Osteoblast (primary cell): ENCODE measurements at regions not wholly inside any gene's neighbourhood (a gene's known extent, or its start where the extent isn't known, plus 50 kb on each side); places are given as distances from the start of the nearest gene placed in this dataset.

Experiments
- DNase-seq: peaks from one replicate; pipeline ENCODE4 v3.0.0; 2011; ENCODE audit warnings: low spot score, mixed read lengths; ENCODE audit not compliant: insufficient read length; ENCODE audit errors: missing footprints
- H2AFZ ChIP-seq: 2 replicates; pipeline ENCODE4 v1.6.0; 2011; ENCODE audit warnings: mild to moderate bottlenecking, low read length
- H3K27ac ChIP-seq: 2 replicates; pipeline ENCODE4 v1.5.1; 2011; ENCODE audit warnings: mild to moderate bottlenecking, low read depth, low read length, moderate library complexity
- H3K27me3 ChIP-seq: 2 replicates; pipeline ENCODE4 v1.6.0; 2012; ENCODE audit warnings: mild to moderate bottlenecking, control low read depth, inconsistent platforms, low read length, moderate library complexity; ENCODE audit not compliant: insufficient read depth
- H3K36me3 ChIP-seq: 2 replicates; pipeline ENCODE4 v1.5.1; 2011; ENCODE audit warnings: mild to moderate bottlenecking, low read length, control low read depth, moderate library complexity; ENCODE audit not compliant: insufficient read depth
- H3K4me1 ChIP-seq: 2 replicates; pipeline ENCODE4 v1.5.1; 2011; ENCODE audit warnings: mild to moderate bottlenecking, low read length, control low read depth, moderate library complexity; ENCODE audit not compliant: insufficient read depth
- H3K4me2 ChIP-seq: 2 replicates; pipeline ENCODE4 v1.6.0; 2011; ENCODE audit warnings: mild to moderate bottlenecking, low read length; ENCODE audit not compliant: insufficient read depth
- H3K4me3 ChIP-seq: fragments of 200-600 bp; sonication (generic); 3 replicates; pipeline ENCODE4 v1.5.1; 2012; ENCODE audit warnings: mild to moderate bottlenecking, low read length, inconsistent platforms; ENCODE audit not compliant: insufficient read depth
- H3K79me2 ChIP-seq: 2 replicates; pipeline ENCODE4 v1.6.0; 2012; ENCODE audit warnings: mild to moderate bottlenecking, low read length, control low read depth, inconsistent platforms; ENCODE audit not compliant: insufficient read depth
- H3K9me3 ChIP-seq: 2 replicates; pipeline ENCODE4 v1.5.1; 2011; ENCODE audit warnings: low read depth, low read length, control low read depth
- H4K20me1 ChIP-seq: 2 replicates; pipeline ENCODE4 v1.6.0; 2012; ENCODE audit warnings: mild to moderate bottlenecking, low read length, control low read depth; ENCODE audit not compliant: insufficient read depth
- CTCF ChIP-seq: IDR thresholded peaks from 2 replicates; pipeline ENCODE4 v1.5.1; 2011; ENCODE audit warnings: mild to moderate bottlenecking, low read depth, low read length, moderate library complexity; ENCODE audit errors: extremely low read depth

- no peak for TF ChIP-seq CTCF
- no peaks in the 10 kb centered on the region for H3K27me3 ChIP-seq
- H3K9me3 ChIP-seq: no peaks in the 10 kb centered on the region
- no peaks in the 10 kb centered on the region for H3K4me1 ChIP-seq
- H3K4me3 ChIP-seq: no peak overlapping the region
- H3K4me2 ChIP-seq: no peak overlapping the region
- no peaks in the 10 kb centered on the region for H4K20me1 ChIP-seq
- no peak for DNase-seq
- H3K79me2 ChIP-seq: no peaks in the 10 kb centered on the region
- H3K27ac ChIP-seq: no peak overlapping the region
- H3K36me3 ChIP-seq: no peaks in the 10 kb centered on the region
- no peak overlapping the region for H2AFZ ChIP-seq
Measured at GRCh38 chr6:67717281-67717680, 917.8 kb upstream of the ADGRB3 start.

- H3K27ac ChIP-seq: no peak overlapping the region
- H3K4me1 ChIP-seq: no peaks in the 10 kb centered on the region
- no peaks in the 10 kb centered on the region for H3K79me2 ChIP-seq
- H3K36me3 ChIP-seq: no peaks in the 10 kb centered on the region
- no peak overlapping the region for H2AFZ ChIP-seq
- no peaks in the 10 kb centered on the region for H3K9me3 ChIP-seq
- H4K20me1 ChIP-seq: no peaks in the 10 kb centered on the region
- no peak overlapping the region for H3K4me3 ChIP-seq
- DNase-seq: no peak
- no peaks in the 10 kb centered on the region for H3K27me3 ChIP-seq
- TF ChIP-seq CTCF: no peak
- no peak overlapping the region for H3K4me2 ChIP-seq
Measured at GRCh38 chr6:67706388-67706787, 928.7 kb upstream of the ADGRB3 start.

GRCh38 chr6:67698534-67698933, 936.5 kb upstream of the ADGRB3 start:
- DNase-seq: no peak
- Histone ChIP-seq H3K4me3 (no peak overlapping the region), H3K9me3 (no peaks in the 10 kb centered on the region), H2AFZ (no peak overlapping the region), H3K79me2 (no peaks in the 10 kb centered on the region), H3K36me3 (no peaks in the 10 kb centered on the region), H3K27me3 (no peaks in the 10 kb centered on the region), H3K4me2 (no peak overlapping the region), H3K4me1 (no peaks in the 10 kb centered on the region), H3K27ac (no peak overlapping the region), H4K20me1 (no peaks in the 10 kb centered on the region)
- no peak for TF ChIP-seq CTCF

GRCh38 chr6:67694127-67694526, 941.0 kb upstream of the ADGRB3 start:
- H3K4me2 ChIP-seq: no peak overlapping the region
- H3K4me3 ChIP-seq: no peak overlapping the region
- H2AFZ ChIP-seq: no peak overlapping the region
- DNase-seq: no peak
- H3K27ac ChIP-seq: no peak overlapping the region
- H3K36me3 ChIP-seq: no peaks in the 10 kb centered on the region
- H3K4me1 ChIP-seq: no peaks in the 10 kb centered on the region
- H4K20me1 ChIP-seq: no peaks in the 10 kb centered on the region
- H3K27me3 ChIP-seq: no peaks in the 10 kb centered on the region
- H3K79me2 ChIP-seq: no peaks in the 10 kb centered on the region
- no peak for TF ChIP-seq CTCF
- no peaks in the 10 kb centered on the region for H3K9me3 ChIP-seq
